ENCODE measurements at regions not wholly inside any gene's neighbourhood (a gene's known extent, or its start where the extent isn't known, plus 50 kb on each side); places are given as distances from the start of the nearest gene placed in this dataset.

DNA sequence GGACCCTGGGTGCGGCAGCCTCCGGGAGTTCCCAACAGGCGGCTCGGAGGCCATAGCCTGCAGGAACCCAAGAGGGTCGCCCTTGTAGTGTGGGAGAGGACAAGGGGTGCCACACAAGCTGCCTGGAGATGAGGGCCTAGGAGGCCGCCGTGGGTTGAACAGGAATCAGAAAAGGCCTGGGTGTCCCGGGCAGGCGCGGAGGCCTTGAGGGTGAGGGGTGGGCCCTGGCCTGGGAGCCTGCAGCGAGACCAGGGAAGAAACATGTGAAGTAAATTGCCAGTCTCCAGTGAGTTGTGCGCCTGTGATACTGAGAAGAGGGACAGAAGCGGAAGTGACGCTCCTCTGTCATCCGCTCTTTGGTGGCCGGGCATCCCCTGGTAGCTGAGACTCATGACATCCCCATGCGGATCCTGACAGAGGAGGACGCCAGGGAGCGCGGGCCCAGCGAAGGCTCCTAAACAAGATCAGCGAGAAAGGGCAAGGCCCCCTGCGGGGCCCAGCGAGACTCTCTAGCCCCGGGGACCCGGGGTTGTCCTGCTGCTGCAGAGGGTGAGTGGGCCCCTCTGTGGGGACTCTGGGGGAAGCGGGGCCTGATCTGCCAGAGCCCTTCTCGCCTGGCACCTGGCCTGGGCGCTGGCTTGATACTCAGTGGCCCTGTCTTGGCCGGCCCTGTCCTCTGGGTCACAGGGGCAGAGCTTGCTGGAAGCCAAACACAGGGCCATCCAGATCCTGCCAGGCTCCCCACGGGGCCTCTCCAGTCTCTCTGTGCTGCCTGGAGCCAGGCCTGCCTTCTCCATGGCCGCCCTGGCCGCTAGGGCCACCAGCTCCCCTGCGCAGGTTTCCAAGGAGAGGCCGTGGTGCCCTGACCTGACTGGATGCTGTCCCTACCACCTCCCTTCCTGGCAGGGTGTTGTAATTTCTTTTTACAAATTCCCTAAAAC is 788.4 kb downstream of the TLE4 start:
- Histone ChIP-seq H3K27me3 (ENCODE audit: control insufficient read depth, insufficient read depth, low read length) (no peaks in the 10 kb centered on the region), H3K4me3 (ENCODE audit: low read depth in 2 of 2, low read length in 2 of 2) (no peak overlapping the region), H3K9me3 (ENCODE audit: control insufficient read depth, insufficient read depth, low read depth, low read length) (no peaks in the 10 kb centered on the region), H3K4me1 (ENCODE audit: control insufficient read depth, insufficient read depth, low read length) (no peaks in the 10 kb centered on the region), H3K27ac (ENCODE audit: low read length) (no peak overlapping the region), H3K36me3 (ENCODE audit: control insufficient read depth, insufficient read depth, low read length) (no peaks in the 10 kb centered on the region)
- no peak for DNase-seq (ENCODE audit: low read depth, low spot score)
- BruUV-seq (replicated peaks), result no TSS peak
- no peak for ATAC-seq
- TF ChIP-seq, protein P1, sequence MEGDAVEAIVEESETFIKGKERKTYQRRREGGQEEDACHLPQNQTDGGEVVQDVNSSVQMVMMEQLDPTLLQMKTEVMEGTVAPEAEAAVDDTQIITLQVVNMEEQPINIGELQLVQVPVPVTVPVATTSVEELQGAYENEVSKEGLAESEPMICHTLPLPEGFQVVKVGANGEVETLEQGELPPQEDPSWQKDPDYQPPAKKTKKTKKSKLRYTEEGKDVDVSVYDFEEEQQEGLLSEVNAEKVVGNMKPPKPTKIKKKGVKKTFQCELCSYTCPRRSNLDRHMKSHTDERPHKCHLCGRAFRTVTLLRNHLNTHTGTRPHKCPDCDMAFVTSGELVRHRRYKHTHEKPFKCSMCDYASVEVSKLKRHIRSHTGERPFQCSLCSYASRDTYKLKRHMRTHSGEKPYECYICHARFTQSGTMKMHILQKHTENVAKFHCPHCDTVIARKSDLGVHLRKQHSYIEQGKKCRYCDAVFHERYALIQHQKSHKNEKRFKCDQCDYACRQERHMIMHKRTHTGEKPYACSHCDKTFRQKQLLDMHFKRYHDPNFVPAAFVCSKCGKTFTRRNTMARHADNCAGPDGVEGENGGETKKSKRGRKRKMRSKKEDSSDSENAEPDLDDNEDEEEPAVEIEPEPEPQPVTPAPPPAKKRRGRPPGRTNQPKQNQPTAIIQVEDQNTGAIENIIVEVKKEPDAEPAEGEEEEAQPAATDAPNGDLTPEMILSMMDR (IDR thresholded peaks at IDR 0.05), result no peak
- TF ChIP-seq SIN3A (IDR thresholded peaks at IDR 0.05; ENCODE audit: borderline replicate concordance, insufficient read depth, low read depth, low read length) (no peak), POLR2AphosphoS5 (IDR thresholded peaks at IDR 0.05; ENCODE audit: low read depth, low read length) (no peak), TCF7L2 (IDR thresholded peaks at IDR 0.05; ENCODE audit: low read depth, low read length) (no peak)
- TF ChIP-seq, protein P2, sequence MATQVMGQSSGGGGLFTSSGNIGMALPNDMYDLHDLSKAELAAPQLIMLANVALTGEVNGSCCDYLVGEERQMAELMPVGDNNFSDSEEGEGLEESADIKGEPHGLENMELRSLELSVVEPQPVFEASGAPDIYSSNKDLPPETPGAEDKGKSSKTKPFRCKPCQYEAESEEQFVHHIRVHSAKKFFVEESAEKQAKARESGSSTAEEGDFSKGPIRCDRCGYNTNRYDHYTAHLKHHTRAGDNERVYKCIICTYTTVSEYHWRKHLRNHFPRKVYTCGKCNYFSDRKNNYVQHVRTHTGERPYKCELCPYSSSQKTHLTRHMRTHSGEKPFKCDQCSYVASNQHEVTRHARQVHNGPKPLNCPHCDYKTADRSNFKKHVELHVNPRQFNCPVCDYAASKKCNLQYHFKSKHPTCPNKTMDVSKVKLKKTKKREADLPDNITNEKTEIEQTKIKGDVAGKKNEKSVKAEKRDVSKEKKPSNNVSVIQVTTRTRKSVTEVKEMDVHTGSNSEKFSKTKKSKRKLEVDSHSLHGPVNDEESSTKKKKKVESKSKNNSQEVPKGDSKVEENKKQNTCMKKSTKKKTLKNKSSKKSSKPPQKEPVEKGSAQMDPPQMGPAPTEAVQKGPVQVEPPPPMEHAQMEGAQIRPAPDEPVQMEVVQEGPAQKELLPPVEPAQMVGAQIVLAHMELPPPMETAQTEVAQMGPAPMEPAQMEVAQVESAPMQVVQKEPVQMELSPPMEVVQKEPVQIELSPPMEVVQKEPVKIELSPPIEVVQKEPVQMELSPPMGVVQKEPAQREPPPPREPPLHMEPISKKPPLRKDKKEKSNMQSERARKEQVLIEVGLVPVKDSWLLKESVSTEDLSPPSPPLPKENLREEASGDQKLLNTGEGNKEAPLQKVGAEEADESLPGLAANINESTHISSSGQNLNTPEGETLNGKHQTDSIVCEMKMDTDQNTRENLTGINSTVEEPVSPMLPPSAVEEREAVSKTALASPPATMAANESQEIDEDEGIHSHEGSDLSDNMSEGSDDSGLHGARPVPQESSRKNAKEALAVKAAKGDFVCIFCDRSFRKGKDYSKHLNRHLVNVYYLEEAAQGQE (IDR thresholded peaks at IDR 0.05; ENCODE audit: insufficient read depth in 1 of 2, low read depth in 2 of 2, low read length in 1 of 2), result no peak
- in situ Hi-C loops (cut with HindIII; ENCODE audit: low pct_unique_long_range_greater_than_20kb, low sequenced_read_pairs) (no loop called here), intact Hi-C loops (cut with micrococcal nuclease; ENCODE audit: unreplicated experiment) (no loop called here)
- POLR2A ChIA-PET, result no interaction called here
- CTCF ChIA-PET, result no interaction called here

DNA sequence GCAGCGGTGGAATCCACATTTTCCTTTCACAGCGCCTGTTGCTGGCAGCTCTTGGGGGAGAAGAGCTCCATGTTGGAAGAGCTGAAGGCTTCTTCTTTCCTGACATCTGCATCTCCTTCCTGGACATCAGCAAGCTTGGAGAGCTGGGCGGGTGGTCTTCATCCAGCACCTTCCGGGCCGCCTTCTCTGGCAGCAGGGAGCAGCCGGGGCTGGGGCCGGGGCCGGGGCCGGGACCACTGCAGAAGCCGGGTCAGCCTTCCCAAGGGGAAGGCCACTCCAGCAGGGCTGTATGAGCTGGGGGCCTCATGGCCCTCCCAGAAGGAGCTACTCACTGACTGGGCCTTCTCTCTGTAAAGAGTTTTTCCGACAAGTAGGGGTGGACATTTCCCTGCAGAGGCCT is 787.5 kb downstream of the TLE4 start:
- Histone ChIP-seq H3K9me3 (ENCODE audit: control insufficient read depth, insufficient read depth, low read depth, low read length) (no peaks in the 10 kb centered on the region), H3K36me3 (ENCODE audit: control insufficient read depth, insufficient read depth, low read length) (no peaks in the 10 kb centered on the region), H3K4me3 (ENCODE audit: low read depth in 2 of 2, low read length in 2 of 2) (no peak overlapping the region), H3K27ac (ENCODE audit: low read length) (no peak overlapping the region), H3K27me3 (ENCODE audit: control insufficient read depth, insufficient read depth, low read length) (no peaks in the 10 kb centered on the region), H3K4me1 (ENCODE audit: control insufficient read depth, insufficient read depth, low read length) (no peaks in the 10 kb centered on the region)
- in situ Hi-C loops (cut with HindIII; ENCODE audit: low pct_unique_long_range_greater_than_20kb, low sequenced_read_pairs) (no loop called here), intact Hi-C loops (cut with micrococcal nuclease; ENCODE audit: unreplicated experiment) (no loop called here)
- no TSS peak for BruUV-seq (replicated peaks)
- CTCF ChIA-PET, result no interaction called here
- POLR2A ChIA-PET, result no interaction called here
- ATAC-seq, result no peak
- DNase-seq (ENCODE audit: low read depth, low spot score), result no peak
- TF ChIP-seq, protein P1 (IDR thresholded peaks at IDR 0.05), result no peak
- no peak for TF ChIP-seq POLR2AphosphoS5 (IDR thresholded peaks at IDR 0.05; ENCODE audit: low read depth, low read length)

Data from Panc1 (cell line).